Lung (tissue), 12 donors: ENCODE measurements at regions not wholly inside any gene's neighbourhood (a gene's known extent, or its start where the extent isn't known, plus 50 kb on each side); places are given as distances from the start of the nearest gene placed in this dataset. TPM values are rescaled to one million over a fixed set of nuclear protein-coding genes. Genes with fewer than 3 reads are reported as not detected.

Source experiments
- ATAC-seq: fragments of 200-7000 bp; cut with Tn5 transposase; one replicate; pipeline ENCODE4 v1.9.1; 2020; ENCODE audit warnings: moderate number of reproducible peaks; ENCODE audit not compliant: insufficient read depth, low FRiP score
- DNase-seq, 3 donors: peaks; one replicate each; pipeline ENCODE4 v3.0.0-alpha.2; 2013 to 2017
- H3K27ac ChIP-seq, 2 donors: one replicate each; pipeline ENCODE4 v1.5.1; 2013; ENCODE audit warnings: mild to moderate bottlenecking in 2 of 2, moderate library complexity in 2 of 2, control low read depth in 1 of 2, inconsistent platforms in 1 of 2, low read depth in 1 of 2, low read length in 1 of 2
- H3K27me3 ChIP-seq, 3 donors: one replicate each; pipeline ENCODE4 v1.5.1; 2013; ENCODE audit warnings: low read length in 2 of 3; ENCODE audit not compliant: control insufficient read depth in 3 of 3, insufficient read depth in 3 of 3
- H3K36me3 ChIP-seq, 4 donors: one replicate each; pipeline ENCODE4 v1.5.1; 2013; ENCODE audit warnings: low read length in 4 of 4, mild to moderate bottlenecking in 1 of 4, moderate library complexity in 1 of 4; ENCODE audit not compliant: control insufficient read depth in 4 of 4, insufficient read depth in 4 of 4
- H3K4me1 ChIP-seq, 5 donors: one replicate each; pipeline ENCODE4 v1.5.1; 2013; ENCODE audit warnings: low read length in 5 of 5, mild to moderate bottlenecking in 2 of 5, moderate library complexity in 1 of 5; ENCODE audit not compliant: control insufficient read depth in 5 of 5, insufficient read depth in 5 of 5
- H3K4me3 ChIP-seq: one replicate; pipeline ENCODE4 v1.5.1; 2013; ENCODE audit warnings: mild to moderate bottlenecking, control low read depth, moderate library complexity
- H3K9ac ChIP-seq, 2 donors: one replicate each; pipeline ENCODE4 v1.5.1; 2013; ENCODE audit warnings: low read length in 2 of 2, control low read depth in 1 of 2; ENCODE audit not compliant: insufficient read depth in 1 of 2
- H3K9me3 ChIP-seq, 4 donors: one replicate each; pipeline ENCODE4 v1.5.1; 2013; ENCODE audit warnings: low read length in 3 of 4, mild to moderate bottlenecking in 1 of 4, moderate library complexity in 1 of 4; ENCODE audit not compliant: control insufficient read depth in 4 of 4, insufficient read depth in 3 of 4
- WGBS, 2 donors: extraction: QIAGEN DNeasy Blood & Tissue Kit; methylation state at CpG; one replicate each; pipeline ENCODE4 v1.1.7; 2013; 5-methylcytosine and 5-hydroxymethylcytosine counted together
- small RNA-seq: library from RNA; depleted of rRNA; stranded (forward); fragments of <200 nt; gene quantifications from one replicate; pipeline ENCODE3, GENCODE V24; 2014; ENCODE audit warnings: low replicate concordance
- TF ChIP-seq, protein P1 (sequence below): IDR thresholded peaks from 2 replicates; pipeline ENCODE4 v1.5.1; 2012; ENCODE audit warnings: mild to moderate bottlenecking; ENCODE audit errors: control extremely low read depth, extremely low read depth
- donor health status: control.
- donor health status: control.
- donor health status: Bipolar disorder and iron deficiency.
- donor health status: healthy.
- donor health status: DM: yes; HTN: yes; CAD: no.

DNA sequence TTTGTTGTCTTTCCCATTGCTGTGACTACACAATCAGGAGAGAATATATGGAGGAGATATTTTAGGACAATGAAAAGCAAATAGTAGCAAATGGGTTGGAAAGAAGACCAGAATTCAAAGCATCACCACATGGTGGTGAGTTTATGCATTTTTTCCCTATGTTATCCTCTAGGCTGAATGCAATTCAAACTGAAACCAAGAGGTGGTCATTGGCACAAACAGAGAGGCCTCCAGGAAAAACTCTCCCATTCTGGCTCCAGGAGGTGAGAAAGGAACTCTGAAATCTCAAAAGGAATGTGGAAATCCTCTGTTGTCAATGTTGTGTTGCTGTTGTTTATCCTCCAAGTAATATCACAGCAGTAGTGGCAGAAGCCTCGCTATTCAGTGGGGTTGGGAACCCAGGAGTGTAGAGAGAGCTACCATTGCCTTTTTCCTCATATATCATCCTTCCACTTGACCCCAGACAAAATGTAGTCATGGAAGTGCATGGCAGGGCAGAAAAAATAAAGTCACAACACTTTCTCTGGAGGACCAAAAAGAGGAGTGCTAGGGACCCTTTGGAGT is 819.1 kb downstream of the GRID1 start:
- no peaks in the 10 kb centered on the region for H3K9me3 ChIP-seq
- no peaks in the 10 kb centered on the region for H3K27me3 ChIP-seq
- H3K4me1 ChIP-seq, result no peaks in the 10 kb centered on the region
- no peak overlapping the region for H3K4me3 ChIP-seq
- 88 to 97% methylated on average over 1 of the region's 1 CpG for WGBS, 2 donors
- no peak overlapping the region for H3K9ac ChIP-seq
- TF ChIP-seq, protein P1, sequence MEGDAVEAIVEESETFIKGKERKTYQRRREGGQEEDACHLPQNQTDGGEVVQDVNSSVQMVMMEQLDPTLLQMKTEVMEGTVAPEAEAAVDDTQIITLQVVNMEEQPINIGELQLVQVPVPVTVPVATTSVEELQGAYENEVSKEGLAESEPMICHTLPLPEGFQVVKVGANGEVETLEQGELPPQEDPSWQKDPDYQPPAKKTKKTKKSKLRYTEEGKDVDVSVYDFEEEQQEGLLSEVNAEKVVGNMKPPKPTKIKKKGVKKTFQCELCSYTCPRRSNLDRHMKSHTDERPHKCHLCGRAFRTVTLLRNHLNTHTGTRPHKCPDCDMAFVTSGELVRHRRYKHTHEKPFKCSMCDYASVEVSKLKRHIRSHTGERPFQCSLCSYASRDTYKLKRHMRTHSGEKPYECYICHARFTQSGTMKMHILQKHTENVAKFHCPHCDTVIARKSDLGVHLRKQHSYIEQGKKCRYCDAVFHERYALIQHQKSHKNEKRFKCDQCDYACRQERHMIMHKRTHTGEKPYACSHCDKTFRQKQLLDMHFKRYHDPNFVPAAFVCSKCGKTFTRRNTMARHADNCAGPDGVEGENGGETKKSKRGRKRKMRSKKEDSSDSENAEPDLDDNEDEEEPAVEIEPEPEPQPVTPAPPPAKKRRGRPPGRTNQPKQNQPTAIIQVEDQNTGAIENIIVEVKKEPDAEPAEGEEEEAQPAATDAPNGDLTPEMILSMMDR, result no peak
- no peak for DNase-seq
- ATAC-seq, result no peak
- H3K36me3 ChIP-seq, result no peaks in the 10 kb centered on the region
- no peak overlapping the region for H3K27ac ChIP-seq

DNA sequence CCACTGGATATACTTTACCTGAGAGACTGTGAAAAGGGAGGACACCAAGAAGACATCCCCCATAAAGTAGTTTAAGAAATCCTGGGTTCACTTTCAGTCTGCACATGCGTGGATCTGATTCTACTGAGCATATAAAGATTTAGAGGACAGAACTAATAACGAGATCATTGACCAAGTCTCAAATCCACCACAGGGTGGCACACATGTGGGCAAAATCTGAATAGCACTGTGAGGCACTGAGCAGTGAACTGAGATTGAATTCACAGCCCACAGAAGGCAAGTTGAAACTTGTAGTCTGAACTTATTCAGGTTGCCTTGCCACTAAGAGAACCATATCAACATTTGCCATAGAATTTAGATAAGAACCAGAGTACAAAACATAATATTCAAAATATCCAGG is 818.6 kb downstream of the GRID1 start:
- no peak for ATAC-seq
- H3K9ac ChIP-seq, result no peak overlapping the region
- TF ChIP-seq, protein P1, result no peak
- 45 to 56% methylated on average over 2 of the region's 2 CpGs for whole genome bisulfite sequencing, 2 donors
- no peak overlapping the region for H3K27ac ChIP-seq
- H3K27me3 ChIP-seq, result no peaks in the 10 kb centered on the region
- H3K4me1 ChIP-seq, result no peaks in the 10 kb centered on the region
- no peak overlapping the region for H3K4me3 ChIP-seq
- no peaks in the 10 kb centered on the region for H3K9me3 ChIP-seq
- no peaks in the 10 kb centered on the region for H3K36me3 ChIP-seq
- DNase-seq, result peak; percentile 41 to 61 (median 44)

Small RNA genes lying in the stretch of these regions (small RNA-seq; reads per million reads assigned to genes)
- gene RNU6-325P, result not detected
